GDM1 (cell line): ENCODE measurements at regions not wholly inside any gene's neighbourhood (a gene's known extent, or its start where the extent isn't known, plus 50 kb on each side); places are given as distances from the start of the nearest gene placed in this dataset.
A peak's percentile ranks its signal among the peaks of the same experiment; 100 is the strongest.

Experiments
- DNase-seq: peaks from one replicate; lab custom pipeline; 2025; lab: John Stamatoyannopoulos, UW

DNA sequence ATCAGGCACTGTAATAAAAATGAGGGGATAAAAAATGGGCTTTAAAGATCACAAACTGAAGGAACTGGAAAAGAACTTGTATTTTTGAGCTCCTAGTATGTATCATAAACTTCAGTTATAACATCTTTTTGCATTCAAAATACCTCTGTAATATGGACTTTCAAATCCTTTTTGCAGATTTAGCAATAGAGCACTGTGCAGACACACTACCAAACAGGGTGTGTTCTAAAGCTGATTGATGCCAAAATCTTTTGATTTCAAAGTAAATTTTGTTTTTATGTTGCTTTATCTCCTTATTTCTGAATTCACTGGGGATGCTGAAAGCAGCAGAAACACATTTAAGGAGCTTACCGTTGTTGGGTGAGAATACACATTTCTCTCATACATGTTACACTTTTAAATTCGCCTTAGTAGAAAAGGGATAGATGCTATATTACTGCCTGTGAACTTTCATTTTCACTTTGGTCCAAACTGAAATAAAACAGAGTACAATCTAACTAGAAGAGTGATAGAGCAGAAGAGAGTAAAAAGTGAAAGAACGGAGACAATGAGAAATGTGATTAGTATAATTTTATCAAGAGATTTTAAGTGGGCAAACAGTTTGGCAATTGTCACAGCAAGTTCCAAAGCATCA lies 1126.6 kb downstream of the BRINP3 start:
- no peak for DNase-seq

DNA sequence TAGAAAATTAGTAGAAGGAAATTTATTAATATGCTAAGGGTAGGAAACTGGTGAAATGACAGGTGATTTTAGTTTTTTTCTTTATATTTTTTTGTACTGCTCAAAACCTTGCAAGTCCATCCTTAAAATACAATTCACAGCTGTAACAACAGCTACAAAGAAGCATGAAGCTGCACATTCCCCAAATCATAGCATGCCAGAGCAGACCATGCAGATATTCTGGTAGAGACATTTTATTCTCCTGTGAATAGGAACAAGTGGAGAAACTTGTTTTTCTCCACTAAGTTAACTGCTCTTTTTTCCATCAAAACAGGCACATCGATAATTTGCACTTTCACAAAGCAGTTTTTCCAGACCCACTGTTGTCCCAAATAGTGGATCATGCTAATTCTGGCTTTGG lies 1125.7 kb downstream of the BRINP3 start:
- no peak for DNase-seq

DNA sequence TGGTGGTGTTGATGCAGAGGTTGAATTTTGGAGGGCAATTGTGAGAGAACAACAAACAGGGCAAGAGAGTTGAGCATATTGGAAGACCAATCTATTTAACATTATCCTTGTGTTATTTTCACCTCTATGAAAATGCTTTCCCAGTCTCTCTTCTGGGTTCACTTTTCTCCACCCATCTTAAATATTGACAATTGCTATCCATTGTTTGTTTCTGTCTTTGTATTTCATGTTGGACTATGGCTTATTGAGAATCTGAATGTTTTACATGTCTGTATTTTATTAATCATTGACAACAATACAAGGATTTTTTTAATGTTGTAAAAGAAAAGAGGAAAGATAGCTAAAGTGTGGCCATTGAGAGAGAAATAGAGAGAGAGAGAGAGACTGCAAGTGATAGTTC lies 1121.5 kb downstream of the BRINP3 start:
- DNase-seq: no peak

DNA sequence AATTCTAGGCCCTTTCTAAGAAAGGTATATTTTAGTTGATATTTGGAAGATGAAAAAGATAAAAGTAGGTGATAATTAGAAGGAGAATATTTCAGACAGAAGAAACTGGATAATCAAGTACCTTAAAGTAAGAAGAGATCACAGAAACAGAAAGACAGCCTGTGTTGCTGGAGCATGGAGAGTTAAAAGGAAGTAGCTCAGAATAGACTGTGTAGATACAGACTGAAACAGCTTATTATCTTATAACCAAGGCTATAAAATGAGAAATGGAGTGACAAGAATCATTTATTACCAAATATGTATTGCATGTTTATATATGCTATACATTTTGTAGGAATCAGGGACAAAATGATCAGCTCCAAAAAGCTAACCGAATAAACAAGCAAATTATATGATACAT lies 1120.3 kb downstream of the BRINP3 start:
- no peak for DNase-seq

DNA sequence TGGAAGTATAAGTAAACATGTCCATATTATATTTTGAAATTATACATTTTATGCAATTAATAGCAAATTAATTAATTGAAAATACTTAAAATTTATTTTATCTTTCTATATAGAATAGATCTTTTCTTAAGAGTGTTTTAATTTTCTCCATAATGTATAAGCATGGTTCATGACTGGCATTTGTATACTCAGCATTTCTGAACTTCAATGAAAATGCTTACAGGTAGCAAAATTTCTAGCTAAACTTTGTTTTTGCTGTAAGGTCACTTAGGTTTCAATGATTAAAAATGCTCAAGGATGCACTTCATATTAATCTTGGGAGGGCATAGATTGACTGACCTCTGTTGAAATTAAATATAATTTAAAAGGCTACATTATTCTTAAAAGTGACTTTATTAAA lies 1108.1 kb downstream of the BRINP3 start:
- DNase-seq: no peak

DNA sequence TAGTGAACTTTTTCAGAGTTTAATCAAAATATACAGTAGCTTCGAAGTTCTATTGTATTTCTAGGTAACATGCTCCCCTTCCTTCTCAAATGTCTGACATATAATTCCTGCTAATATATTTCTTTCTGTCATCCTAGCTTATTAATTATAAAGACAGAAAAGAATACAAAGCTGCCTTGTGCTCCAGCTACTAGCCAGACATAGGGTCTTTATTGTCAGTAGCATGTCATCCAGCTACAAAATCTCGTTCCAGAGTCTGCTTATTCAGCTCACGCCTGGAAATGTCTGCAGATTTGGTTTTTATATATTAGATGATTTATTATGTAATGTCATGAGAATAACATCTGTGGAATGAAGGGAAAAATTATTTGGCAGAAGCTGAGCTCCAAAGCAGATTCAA lies 1102.8 kb downstream of the BRINP3 start:
- no peak for DNase-seq

DNA sequence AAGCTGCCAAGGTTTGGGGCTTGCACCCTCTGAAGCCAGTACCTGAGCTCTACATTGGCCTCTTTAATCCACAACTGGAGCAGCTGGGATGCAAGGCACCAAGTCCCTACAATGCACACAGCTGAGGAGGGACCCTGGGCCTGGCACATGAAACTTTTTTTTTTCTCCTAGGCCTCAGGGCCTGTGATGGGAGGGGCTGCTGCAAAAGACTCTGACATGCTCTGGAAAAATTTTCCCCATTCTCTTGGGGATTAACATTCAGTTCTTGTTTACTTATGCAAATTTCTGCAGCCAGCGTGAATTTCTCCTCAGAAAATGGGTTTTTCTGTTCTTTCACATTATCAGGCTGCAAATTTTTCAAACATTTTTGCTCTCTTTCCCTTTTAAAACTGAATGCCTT lies 1072.2 kb downstream of the BRINP3 start:
- DNase-seq: no peak

DNA sequence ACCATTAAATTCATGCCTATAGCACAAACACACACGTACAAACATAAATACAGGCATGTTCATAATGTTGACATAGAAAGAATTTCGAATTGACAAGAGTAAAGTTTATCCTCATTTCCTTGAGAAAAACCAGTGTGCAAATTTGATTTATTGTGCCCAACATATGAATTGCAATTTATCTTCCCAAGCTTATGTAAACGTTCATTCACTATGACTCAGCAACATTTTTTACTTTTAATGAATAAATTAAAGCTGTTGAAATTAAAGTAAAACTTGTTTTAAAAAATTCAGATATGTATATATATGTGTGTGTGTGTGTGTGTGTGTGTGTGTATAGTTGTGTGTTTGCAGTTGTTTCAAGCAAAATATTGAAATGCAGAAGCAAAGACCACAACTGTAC lies 1067.9 kb downstream of the BRINP3 start:
- no peak for DNase-seq

DNA sequence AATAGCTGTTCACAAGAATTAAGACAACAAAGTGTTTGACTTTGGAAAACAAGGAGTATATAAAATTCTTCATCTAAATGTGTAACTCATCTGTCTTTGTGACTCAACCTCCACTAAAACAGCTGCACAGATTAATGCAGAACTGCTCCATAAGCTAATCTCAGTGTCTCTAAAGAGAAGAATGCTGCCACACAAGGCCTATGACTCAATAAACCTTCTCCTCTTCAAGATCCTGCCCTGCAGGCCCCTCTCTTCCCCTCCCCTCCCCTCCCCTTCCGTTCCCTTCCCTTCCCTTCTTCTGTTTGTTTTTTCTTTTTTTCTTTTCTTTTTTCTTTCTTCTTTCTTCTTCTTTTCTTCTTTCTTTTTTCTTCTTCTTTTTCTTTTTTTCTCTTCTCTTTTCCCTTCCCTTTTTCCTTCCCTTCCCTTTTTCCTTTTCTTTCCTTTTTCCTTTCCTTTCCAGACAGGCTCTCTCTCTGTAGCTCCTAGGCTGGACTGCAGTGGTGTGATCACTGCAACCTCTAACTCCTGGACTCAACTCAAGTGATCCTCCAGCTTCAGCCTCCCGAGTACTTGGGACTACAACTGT lies 1052.8 kb downstream of the BRINP3 start:
- no peak for DNase-seq

DNA sequence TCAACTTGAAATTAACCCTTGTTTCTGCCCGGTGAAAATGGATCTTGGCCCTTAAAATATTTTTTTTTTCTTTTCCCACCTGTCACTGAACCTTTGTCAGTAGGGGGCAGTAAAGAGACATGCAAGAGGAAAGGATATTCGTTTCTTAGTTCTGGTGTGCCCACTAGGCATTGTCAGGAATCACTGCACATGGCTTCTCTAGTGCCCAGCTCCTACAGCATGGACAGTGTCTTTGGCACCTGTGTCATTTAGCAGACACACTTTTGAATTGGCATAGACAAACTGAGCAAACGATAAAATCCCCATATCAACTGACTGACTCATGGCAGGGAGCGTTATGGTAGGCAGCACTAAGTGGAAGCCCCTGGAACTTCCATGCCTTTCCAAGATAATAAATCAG lies 1048.1 kb downstream of the BRINP3 start:
- DNase-seq: peak; percentile 14

DNA sequence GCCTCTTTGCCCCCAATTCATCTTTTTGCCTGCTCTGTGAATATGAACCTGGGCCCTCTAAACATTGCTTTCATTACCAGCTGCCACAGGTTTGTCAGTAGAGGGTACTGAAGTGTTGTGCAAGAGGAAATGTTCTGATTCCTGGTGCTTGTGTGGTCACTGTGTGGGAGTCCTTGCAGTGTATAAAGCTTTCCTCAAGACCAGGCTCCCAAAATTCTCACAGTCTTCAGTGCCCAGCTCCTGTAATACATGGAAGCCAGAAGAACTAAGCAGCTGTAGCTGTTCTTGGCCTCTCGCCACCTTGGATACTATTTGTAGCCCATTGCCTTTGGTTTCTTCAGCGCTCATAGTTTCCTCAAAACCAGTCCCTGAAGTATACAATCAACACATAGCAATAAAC lies 1046.2 kb downstream of the BRINP3 start:
- DNase-seq: no peak

DNA sequence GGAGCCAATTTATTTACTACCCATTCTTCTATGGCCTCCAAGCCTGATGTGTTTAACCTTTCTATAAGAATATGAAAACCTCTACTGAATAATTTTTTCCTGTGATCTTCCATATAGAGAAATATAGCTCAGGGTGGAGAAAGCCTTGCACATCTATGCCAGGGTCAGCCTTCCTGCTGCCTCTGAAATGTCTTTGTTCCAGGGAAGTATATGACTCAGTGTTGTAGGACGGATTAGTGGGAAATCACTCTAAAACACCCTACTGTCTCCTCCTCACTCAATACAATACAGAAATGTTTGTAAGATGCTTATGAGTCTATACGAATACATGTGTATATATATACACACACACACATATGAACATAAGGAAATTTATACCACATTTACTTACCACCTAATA lies 1044.9 kb downstream of the BRINP3 start:
- DNase-seq: no peak

DNA sequence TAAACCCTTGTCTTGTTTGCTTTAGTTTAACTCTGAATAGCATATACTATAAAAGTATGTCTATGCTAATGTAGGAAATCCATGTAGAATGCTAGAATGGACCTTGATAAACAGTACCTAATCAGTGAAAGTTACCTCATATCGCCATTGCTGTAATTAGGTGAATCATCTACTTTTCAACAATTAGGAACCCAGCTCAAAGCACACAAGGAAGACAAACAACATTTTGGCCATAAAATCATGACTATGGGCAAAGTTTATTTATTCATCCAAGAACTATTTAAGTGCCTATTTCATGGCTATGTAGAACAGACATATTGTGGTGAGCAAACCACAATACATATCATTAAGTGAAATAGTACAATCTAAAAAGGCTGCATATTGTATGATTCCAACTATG lies 1043.2 kb downstream of the BRINP3 start:
- no peak for DNase-seq

DNA sequence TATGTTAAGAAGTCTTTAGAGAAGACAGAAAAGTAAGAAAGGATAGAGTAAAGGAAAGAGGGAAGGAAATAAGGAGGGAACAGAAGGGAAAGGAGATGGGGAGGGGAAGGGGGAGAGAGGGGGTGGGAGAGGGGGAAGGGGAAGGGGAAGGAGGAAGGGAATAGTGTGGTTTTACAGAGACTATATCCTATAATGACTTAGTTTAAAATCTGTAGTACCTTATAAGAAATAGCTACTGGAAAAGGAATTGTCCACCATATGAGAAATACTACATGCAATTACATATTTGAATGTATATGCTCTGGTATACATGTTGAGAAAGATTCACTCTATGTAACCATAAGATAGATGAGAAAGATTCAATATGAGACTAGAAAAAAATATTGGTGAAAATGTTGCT lies 1042.3 kb downstream of the BRINP3 start:
- no peak for DNase-seq

DNA sequence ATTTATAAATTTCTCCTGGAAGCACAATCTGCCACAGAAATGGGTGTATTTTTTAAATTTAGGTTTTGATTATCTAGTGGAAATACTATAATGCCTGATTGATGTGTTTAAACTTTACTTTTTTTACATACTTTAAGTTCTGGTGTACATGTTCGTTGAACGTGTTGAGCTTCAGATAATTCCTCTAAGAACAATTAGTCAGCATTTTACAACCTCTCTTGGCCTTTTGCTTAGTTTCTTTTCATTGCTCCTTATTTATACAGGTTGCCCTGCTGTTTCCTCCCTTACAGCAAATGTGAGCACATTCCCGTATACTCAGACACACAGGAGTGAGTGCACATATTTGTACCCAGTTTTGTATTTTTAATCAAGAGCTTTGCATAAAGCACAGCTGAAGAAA lies 1038.9 kb downstream of the BRINP3 start:
- no peak for DNase-seq

DNA sequence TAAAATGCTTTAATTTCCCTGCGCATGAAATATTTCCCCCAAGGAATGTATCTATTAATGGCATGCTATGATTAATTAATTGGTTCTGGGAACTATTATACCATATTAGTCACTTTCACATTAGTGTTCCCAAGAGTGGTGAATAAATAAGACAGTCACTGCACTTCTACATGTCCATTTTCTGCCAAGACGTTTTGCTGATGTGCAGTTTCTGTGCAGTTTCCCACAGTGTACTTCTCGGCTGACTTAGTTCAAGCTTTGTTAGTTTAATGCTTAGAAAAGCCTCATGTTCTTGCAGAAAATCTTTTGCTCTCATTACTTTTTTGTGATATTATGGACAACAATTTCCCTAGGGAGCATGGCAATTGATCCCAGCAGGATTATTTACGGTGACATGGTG lies 1014.5 kb downstream of the BRINP3 start:
- no peak for DNase-seq

DNA sequence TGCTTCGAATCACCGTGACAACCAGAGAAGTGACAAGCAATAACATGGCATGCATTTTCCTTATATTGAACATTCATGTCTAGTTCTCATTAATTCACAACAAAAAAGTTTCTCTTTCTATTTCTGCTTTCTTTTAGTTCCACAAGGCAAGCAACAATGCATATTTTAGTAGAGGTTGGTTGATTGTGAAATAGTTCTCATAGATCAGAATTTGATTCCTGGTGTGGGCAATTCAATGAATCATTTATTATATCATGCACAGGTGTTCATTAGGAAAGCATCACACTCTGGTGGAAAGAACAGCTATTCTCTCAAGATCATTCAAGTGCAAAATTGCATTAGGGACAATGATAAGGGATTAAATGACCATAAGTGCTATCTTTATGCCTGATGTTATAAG lies 980.9 kb downstream of the BRINP3 start:
- DNase-seq: no peak

DNA sequence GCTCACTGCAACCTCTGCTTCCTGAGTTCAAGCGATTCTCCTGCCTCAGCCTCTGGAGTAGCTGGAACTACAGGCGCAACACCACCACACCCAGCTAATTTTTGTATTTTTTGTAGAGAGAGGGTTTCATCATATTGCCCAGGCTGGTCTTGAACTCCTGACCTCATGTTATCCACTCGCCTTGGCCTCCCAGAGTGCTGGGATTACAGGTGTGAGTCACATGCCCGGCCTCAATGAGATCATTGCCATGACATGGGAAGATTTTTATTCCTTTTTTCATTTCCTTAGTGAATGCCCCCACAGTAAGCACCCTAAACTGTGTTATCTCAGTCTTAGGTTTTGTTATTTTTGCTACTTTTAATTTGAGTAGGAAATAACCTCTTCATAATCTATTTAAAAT lies 977.9 kb downstream of the BRINP3 start:
- DNase-seq: no peak

DNA sequence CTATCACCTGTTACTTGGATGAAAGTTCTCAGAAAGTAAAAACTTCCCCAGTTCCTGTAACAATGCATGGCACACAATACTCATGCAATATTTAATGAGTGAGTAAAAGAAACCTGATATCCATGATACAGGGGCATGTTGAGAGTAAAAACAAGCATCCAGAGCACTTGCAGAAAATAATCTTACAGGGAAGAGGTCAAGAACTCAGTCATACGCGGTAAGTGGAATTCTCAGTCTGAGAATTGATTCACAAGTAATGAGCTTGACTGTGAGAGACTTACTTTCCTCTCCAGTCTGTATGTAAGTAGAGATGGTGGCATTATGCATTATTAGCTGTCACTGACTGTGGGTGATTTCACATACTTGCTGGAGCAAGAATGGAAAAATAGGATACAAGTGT lies 976.9 kb downstream of the BRINP3 start:
- DNase-seq: no peak

DNA sequence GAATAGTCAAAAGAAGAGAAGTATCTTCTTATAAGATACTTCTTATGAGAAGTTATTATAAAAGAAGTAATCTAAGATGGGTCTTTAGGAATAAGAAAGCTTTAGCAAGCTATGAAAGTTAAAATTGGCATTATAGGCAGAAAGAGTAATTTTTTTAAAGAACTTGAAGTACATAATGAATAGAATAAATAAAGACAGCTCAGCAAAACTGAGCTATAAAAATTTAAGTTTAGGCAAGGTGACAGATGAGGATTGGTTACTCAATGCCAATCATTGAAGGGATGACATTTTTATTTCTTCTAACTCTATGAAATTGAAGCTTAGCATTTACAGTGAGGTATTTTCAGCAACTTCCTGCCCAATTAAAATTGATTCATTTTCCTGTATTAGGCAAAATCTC lies 966.8 kb downstream of the BRINP3 start:
- no peak for DNase-seq

DNA sequence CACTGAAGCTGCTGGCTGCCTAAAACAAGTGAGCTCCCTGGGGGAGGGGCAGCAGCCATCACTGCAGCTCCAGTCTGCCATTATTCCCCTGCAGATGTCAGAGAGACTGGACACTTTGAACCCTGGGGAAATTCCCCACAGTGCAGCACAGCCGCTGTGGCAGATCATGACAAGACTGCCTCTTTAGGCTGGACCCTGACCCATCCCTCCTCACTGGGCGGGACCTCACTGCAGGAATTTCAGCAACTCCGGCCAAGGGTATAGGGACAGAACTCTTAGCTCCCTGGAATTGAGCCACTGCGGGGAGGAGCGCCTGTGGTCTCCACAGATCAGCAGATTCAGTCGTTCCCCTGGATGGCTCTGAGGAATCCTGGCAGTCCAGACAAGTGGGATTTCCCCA lies 964.6 kb downstream of the BRINP3 start:
- DNase-seq: no peak

DNA sequence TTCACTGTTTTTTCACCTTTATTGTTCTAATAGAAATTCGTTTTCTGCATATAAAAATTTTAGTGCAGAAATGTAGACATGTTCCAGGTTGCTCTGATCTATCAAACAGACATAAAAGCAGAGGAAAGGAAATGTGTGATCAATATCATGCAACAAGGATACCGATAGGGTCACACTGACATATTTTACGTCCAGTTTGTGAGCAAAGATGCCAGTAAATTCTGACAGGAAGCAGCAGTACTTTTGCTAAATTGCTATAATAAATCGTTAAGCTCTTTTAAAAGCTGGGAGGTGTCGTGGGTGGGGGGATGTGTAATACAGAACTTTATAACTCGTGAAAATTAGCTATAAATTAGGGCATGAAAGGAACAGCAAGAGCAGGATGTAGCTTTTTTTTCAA lies 955.2 kb downstream of the BRINP3 start:
- DNase-seq: no peak

DNA sequence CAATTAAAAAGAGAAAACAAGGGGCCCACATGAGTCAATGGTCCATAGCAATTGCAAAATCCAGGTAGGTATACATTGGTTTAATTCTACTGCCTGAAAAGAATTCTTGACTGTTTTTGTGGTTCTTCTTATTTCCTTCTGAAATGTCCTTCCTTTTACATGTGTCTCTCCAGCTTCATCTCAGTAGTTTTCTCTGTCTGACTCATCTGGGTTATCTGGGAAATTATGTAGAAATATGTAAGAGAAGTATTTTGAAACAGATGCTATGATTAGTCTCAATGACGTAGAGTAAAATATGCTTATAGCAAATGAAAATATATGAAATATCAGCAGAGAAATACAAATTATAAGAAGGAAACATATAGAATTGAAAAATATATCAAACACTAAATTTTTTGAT lies 953.2 kb downstream of the BRINP3 start:
- no peak for DNase-seq

DNA sequence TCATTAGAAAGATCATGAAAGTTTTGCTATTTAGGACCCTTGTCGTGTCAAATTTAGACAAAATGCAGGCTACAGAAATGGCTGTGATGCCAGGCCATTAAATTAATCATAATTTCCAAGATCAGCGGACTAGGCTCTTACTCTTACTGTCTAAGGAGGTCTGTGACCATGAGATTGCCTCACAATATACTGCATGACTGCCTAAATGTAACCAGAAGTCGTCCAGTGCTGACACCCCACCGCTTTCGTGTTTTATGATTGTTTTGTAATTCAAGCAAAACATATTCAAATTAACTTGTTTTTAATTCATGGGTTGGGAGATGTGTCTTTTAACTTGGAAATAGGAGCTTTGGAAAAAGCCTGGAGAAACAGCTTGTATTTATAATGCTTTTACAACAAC lies 947.5 kb downstream of the BRINP3 start:
- DNase-seq: no peak

DNA sequence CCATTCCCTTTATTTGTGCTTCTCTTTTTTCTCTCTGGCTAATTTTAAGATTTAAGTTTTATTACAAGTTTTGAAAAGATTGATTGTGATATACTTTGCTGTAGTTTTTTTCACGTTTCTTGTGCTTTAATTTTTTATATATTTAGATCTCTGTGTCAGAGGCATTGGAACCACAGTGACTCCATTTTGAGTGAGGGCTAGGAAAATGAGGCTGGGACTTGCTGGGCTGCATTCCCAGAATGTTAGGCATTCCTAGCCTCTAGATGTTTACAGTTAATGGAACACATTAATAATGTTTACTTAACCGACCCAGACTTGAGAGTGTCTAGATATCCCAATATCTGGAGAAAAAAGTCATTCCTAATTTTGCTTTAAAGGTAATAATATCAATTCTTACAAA lies 939.4 kb downstream of the BRINP3 start:
- no peak for DNase-seq
